ENCODE measurements at regions not wholly inside any gene's neighbourhood (a gene's known extent, or its start where the extent isn't known, plus 50 kb on each side); places are given as distances from the start of the nearest gene placed in this dataset.
"Not testable (repeated sequence)": the region's sequence is repeated elsewhere in the genome, so short reads cannot be mapped to it uniquely, and the experiment has no call there.

DNA sequence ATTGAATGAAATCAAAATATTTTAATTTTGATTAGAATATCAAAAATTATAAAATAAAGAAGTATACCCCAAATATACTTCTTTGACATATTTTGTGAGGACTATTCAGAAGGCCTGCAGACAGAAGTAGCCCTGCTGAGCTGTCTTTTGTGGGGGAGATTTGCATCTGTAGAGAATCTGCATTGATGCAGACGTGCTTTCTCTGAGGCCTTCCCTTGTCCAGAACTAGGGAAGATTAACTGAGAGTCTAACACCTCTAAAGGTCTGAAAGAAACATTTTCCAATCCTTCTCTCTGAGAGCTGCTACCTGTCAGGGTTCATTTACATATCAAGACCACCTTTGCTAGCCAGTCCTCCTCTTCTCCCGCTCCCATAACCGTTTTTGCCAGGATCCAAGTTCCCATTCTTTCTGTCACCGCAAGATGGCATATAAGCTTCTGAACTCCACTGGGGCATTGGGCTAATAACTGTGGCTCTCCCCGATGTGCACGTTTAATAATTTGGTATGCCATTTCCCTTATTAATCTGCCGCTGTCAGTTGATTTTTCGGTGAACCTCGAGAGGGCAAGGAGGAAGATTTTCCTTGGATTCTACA, 510.4 kb upstream of the CNTNAP5 start:
- H3K4me1 ChIP-seq (ENCODE audit: insufficient read depth, low read length): no peaks in the 10 kb centered on the region
- H3K4me3 ChIP-seq (ENCODE audit: insufficient read depth, low read depth, low read length): no peak overlapping the region
- H3K27ac Mint-ChIP-seq (ENCODE audit: unreplicated experiment): peak overlapping the region; percentile 89
- no peaks in the 10 kb centered on the region for H3K9me3 ChIP-seq (ENCODE audit: insufficient read depth, low read depth, low read length)
- H3K27me3 Mint-ChIP-seq (ENCODE audit: low read depth, unreplicated experiment): no peaks in the 10 kb centered on the region
- H3K36me3 Mint-ChIP-seq (ENCODE audit: low read depth, unreplicated experiment): no peaks in the 10 kb centered on the region
- FAIRE-seq (no peak), DNase-seq (ENCODE audit: low read depth) (no peak)
- no peak overlapping the region for H2AFZ ChIP-seq (ENCODE audit: low read depth, low read length)
- TF ChIP-seq, protein P1, sequence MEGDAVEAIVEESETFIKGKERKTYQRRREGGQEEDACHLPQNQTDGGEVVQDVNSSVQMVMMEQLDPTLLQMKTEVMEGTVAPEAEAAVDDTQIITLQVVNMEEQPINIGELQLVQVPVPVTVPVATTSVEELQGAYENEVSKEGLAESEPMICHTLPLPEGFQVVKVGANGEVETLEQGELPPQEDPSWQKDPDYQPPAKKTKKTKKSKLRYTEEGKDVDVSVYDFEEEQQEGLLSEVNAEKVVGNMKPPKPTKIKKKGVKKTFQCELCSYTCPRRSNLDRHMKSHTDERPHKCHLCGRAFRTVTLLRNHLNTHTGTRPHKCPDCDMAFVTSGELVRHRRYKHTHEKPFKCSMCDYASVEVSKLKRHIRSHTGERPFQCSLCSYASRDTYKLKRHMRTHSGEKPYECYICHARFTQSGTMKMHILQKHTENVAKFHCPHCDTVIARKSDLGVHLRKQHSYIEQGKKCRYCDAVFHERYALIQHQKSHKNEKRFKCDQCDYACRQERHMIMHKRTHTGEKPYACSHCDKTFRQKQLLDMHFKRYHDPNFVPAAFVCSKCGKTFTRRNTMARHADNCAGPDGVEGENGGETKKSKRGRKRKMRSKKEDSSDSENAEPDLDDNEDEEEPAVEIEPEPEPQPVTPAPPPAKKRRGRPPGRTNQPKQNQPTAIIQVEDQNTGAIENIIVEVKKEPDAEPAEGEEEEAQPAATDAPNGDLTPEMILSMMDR (IDR thresholded peaks at IDR 0.05; ENCODE audit: insufficient read depth, low read depth, low read length): no peak
- TF ChIP-seq EZH2 (IDR thresholded peaks at IDR 0.05; ENCODE audit: insufficient read depth, low read length): no peak
- no peaks in the 10 kb centered on the region for H3K27me3 ChIP-seq (ENCODE audit: insufficient read depth, low read length)
- no peak overlapping the region for H3K27ac ChIP-seq (ENCODE audit: low read depth, low read length)
- peaks cover 2% of the 10 kb centered on the region for H3K9me3 Mint-ChIP-seq (ENCODE audit: unreplicated experiment)
- no peak overlapping the region for H3K9ac ChIP-seq (ENCODE audit: low read length)
- peaks cover 33% of the 10 kb centered on the region for H3K4me1 Mint-ChIP-seq (ENCODE audit: low read depth, unreplicated experiment)
- no peak overlapping the region for H3K4me3 Mint-ChIP-seq (ENCODE audit: unreplicated experiment)
- H3K4me2 ChIP-seq (ENCODE audit: low read length): no peak overlapping the region
- H3K36me3 ChIP-seq (ENCODE audit: insufficient read depth, low read length): no peaks in the 10 kb centered on the region
- no peaks in the 10 kb centered on the region for H4K20me1 ChIP-seq (ENCODE audit: insufficient read depth, low read length)
- no peaks in the 10 kb centered on the region for H3K79me2 ChIP-seq (ENCODE audit: insufficient read depth, low read length)

DNA sequence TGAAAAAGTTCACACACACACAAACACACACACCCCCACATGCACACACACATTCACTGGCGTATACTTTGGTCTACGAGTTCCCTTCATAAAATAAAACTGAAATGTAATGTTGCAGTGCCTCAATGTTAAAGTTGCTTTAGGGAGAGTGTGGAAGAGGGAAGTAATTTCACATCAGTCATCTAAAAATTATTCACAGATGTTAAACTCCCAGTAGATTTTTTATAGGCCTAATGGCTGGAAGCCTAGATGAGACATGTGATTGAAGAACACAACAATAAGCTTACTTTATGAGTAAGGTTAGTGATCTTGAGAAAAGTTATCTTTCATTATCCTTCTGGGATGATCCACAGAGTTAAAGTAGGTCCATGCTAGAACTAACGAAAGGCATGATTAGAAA, 506.7 kb upstream of the CNTNAP5 start:
- Histone ChIP-seq H3K27ac (ENCODE audit: low read depth, low read length) (no peak overlapping the region), H4K20me1 (ENCODE audit: insufficient read depth, low read length) (no peaks in the 10 kb centered on the region), H3K9ac (ENCODE audit: low read length) (no peak overlapping the region), H3K36me3 (ENCODE audit: insufficient read depth, low read length) (no peaks in the 10 kb centered on the region), H3K79me2 (ENCODE audit: insufficient read depth, low read length) (no peaks in the 10 kb centered on the region), H3K27me3 (ENCODE audit: insufficient read depth, low read length) (no peaks in the 10 kb centered on the region), H3K4me3 (ENCODE audit: insufficient read depth, low read depth, low read length) (no peak overlapping the region), H3K9me3 (ENCODE audit: insufficient read depth, low read depth, low read length) (no peaks in the 10 kb centered on the region), H2AFZ (ENCODE audit: low read depth, low read length) (no peak overlapping the region), H3K4me1 (ENCODE audit: insufficient read depth, low read length) (no peaks in the 10 kb centered on the region), H3K4me2 (ENCODE audit: low read length) (no peak overlapping the region)
- Mint-ChIP-seq H3K9me3 (ENCODE audit: unreplicated experiment) (peaks cover 2% of the 10 kb centered on the region), H3K36me3 (ENCODE audit: low read depth, unreplicated experiment) (no peaks in the 10 kb centered on the region), H3K4me1 (ENCODE audit: low read depth, unreplicated experiment) (peaks cover 26% of the 10 kb centered on the region), H3K27ac (ENCODE audit: unreplicated experiment) (no peak overlapping the region), H3K4me3 (ENCODE audit: unreplicated experiment) (no peak overlapping the region), H3K27me3 (ENCODE audit: low read depth, unreplicated experiment) (no peaks in the 10 kb centered on the region)
- DNase-seq (ENCODE audit: low read depth) (no peak), FAIRE-seq (no peak)
- no peak for TF ChIP-seq EZH2 (IDR thresholded peaks at IDR 0.05; ENCODE audit: insufficient read depth, low read length)
- TF ChIP-seq, protein P1 (IDR thresholded peaks at IDR 0.05; ENCODE audit: insufficient read depth, low read depth, low read length): no peak

DNA sequence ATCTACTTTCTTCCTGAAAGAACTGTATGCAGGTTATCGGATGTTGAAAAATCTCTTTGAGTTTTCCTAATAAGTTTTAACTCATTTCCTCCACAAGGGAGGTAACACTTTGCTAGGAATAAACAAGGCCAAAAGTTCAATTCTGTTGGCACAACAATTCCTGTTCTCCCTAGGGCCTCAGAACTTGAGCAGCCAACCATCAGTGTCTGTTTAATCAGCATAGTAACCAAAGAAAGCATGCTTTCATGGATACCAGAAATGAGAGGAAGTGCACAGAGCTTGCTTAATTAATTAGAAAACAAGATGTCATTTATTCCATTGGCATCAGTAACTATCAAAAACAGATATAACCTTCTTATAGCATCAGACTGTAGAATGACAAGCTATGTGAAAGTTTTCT, 503.2 kb upstream of the CNTNAP5 start:
- Histone ChIP-seq H3K79me2 (ENCODE audit: insufficient read depth, low read length) (no peaks in the 10 kb centered on the region), H3K9me3 (ENCODE audit: insufficient read depth, low read depth, low read length) (no peaks in the 10 kb centered on the region), H3K4me3 (ENCODE audit: insufficient read depth, low read depth, low read length) (no peak overlapping the region), H3K4me2 (ENCODE audit: low read length) (no peak overlapping the region), H3K9ac (ENCODE audit: low read length) (no peak overlapping the region), H3K36me3 (ENCODE audit: insufficient read depth, low read length) (no peaks in the 10 kb centered on the region), H3K27ac (ENCODE audit: low read depth, low read length) (no peak overlapping the region), H3K4me1 (ENCODE audit: insufficient read depth, low read length) (no peaks in the 10 kb centered on the region), H3K27me3 (ENCODE audit: insufficient read depth, low read length) (no peaks in the 10 kb centered on the region), H2AFZ (ENCODE audit: low read depth, low read length) (no peak overlapping the region), H4K20me1 (ENCODE audit: insufficient read depth, low read length) (no peaks in the 10 kb centered on the region)
- peaks cover 11% of the 10 kb centered on the region for H3K9me3 Mint-ChIP-seq (ENCODE audit: unreplicated experiment)
- DNase-seq (ENCODE audit: low read depth) (no peak), FAIRE-seq (no peak)
- peaks cover 10% of the 10 kb centered on the region for H3K4me1 Mint-ChIP-seq (ENCODE audit: low read depth, unreplicated experiment)
- TF ChIP-seq, protein P1 (IDR thresholded peaks at IDR 0.05; ENCODE audit: insufficient read depth, low read depth, low read length): no peak
- no peak for TF ChIP-seq EZH2 (IDR thresholded peaks at IDR 0.05; ENCODE audit: insufficient read depth, low read length)
- no peak overlapping the region for H3K4me3 Mint-ChIP-seq (ENCODE audit: unreplicated experiment)
- H3K36me3 Mint-ChIP-seq (ENCODE audit: low read depth, unreplicated experiment): no peaks in the 10 kb centered on the region
- H3K27me3 Mint-ChIP-seq (ENCODE audit: low read depth, unreplicated experiment): no peaks in the 10 kb centered on the region
- no peak overlapping the region for H3K27ac Mint-ChIP-seq (ENCODE audit: unreplicated experiment)

DNA sequence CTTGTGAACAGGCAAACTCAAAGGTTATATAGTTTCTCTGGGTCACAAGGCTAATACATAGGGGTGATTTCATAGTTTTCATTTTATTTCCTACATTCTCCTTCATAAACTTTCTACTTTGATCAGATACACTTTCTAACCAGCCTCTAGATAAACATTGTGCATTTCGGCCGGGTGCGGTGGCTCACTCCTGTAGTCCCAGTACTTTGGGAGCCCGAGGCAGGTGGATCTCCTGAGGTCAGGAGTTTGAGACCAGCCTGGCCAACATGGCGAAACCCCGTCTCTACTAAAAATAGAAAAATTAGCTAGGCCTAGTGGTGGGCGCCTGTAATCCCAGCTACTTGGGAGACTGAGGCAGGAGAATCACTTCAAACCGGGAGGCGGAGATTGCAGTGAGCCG, 502.6 kb upstream of the CNTNAP5 start:
- not testable (repeated sequence) for H3K27ac ChIP-seq (ENCODE audit: low read depth, low read length); H4K20me1 ChIP-seq (ENCODE audit: insufficient read depth, low read length); H3K4me3 ChIP-seq (ENCODE audit: insufficient read depth, low read depth, low read length); FAIRE-seq; H3K27me3 Mint-ChIP-seq (ENCODE audit: low read depth, unreplicated experiment); H3K4me1 ChIP-seq (ENCODE audit: insufficient read depth, low read length); H2AFZ ChIP-seq (ENCODE audit: low read depth, low read length); H3K79me2 ChIP-seq (ENCODE audit: insufficient read depth, low read length); H3K9me3 ChIP-seq (ENCODE audit: insufficient read depth, low read depth, low read length); H3K36me3 Mint-ChIP-seq (ENCODE audit: low read depth, unreplicated experiment); H3K9ac ChIP-seq (ENCODE audit: low read length); H3K27ac Mint-ChIP-seq (ENCODE audit: unreplicated experiment); H3K4me2 ChIP-seq (ENCODE audit: low read length); H3K4me1 Mint-ChIP-seq (ENCODE audit: low read depth, unreplicated experiment); DNase-seq (ENCODE audit: low read depth); H3K27me3 ChIP-seq (ENCODE audit: insufficient read depth, low read length); H3K36me3 ChIP-seq (ENCODE audit: insufficient read depth, low read length); H3K4me3 Mint-ChIP-seq (ENCODE audit: unreplicated experiment)
- peaks cover 12% of the 10 kb centered on the region for H3K9me3 Mint-ChIP-seq (ENCODE audit: unreplicated experiment)
